Glomerular visceral epithelial cell (primary cell): ENCODE measurements at regions not wholly inside any gene's neighbourhood (a gene's known extent, or its start where the extent isn't known, plus 50 kb on each side); places are given as distances from the start of the nearest gene placed in this dataset.

Experiments
- DNase-seq: peaks from one replicate; pipeline ENCODE4 v3.0.0-alpha.2; 2016; ENCODE audit errors: extremely low spot score

GRCh38 chr5:174288439-174288838, 242.9 kb downstream of the NSG2 start:
- no peak for DNase-seq

- DNase-seq = no peak
Measured at GRCh38 chr5:174291162-174291561, 245.7 kb downstream of the NSG2 start.

- no peak for DNase-seq
Measured at GRCh38 chr5:174292348-174292747, 246.8 kb downstream of the NSG2 start.

- DNase-seq = no peak
Measured at GRCh38 chr5:174293006-174293405, 247.5 kb downstream of the NSG2 start.

- DNase-seq = no peak
Measured at GRCh38 chr5:174293481-174293880, 248.0 kb downstream of the NSG2 start.

GRCh38 chr5:174294891-174295620, 249.6 kb downstream of the NSG2 start:
- DNase-seq = no peak

- no peak for DNase-seq
Measured at GRCh38 chr5:174295702-174296436, 250.4 kb downstream of the NSG2 start.

GRCh38 chr5:174300118-174300940, 254.8 kb downstream of the NSG2 start:
- DNase-seq = no peak

- DNase-seq = no peak
Measured at GRCh38 chr5:174300941-174301761, 255.6 kb downstream of the NSG2 start.

- no peak for DNase-seq
Measured at GRCh38 chr5:174301848-174302625, 256.5 kb downstream of the NSG2 start.

GRCh38 chr5:174303035-174303434, 257.5 kb downstream of the NSG2 start:
- no peak for DNase-seq

GRCh38 chr5:174303437-174304045, 258.0 kb downstream of the NSG2 start:
- DNase-seq = no peak

GRCh38 chr5:174305241-174305681, 259.8 kb downstream of the NSG2 start:
- no peak for DNase-seq

- no peak for DNase-seq
Measured at GRCh38 chr5:174306345-174307030, 261.0 kb downstream of the NSG2 start.

GRCh38 chr5:174307031-174307408, 261.5 kb downstream of the NSG2 start:
- no peak for DNase-seq

GRCh38 chr5:174307656-174308271, 262.3 kb downstream of the NSG2 start:
- no peak for DNase-seq

GRCh38 chr5:174309131-174309795, 263.8 kb downstream of the NSG2 start:
- no peak for DNase-seq

- no peak for DNase-seq
Measured at GRCh38 chr5:174310243-174310642, 264.7 kb downstream of the NSG2 start.

- DNase-seq = no peak
Measured at GRCh38 chr5:174310706-174311105, 265.2 kb downstream of the NSG2 start.
